GM19463 (cell line): ENCODE measurements at regions not wholly inside any gene's neighbourhood (a gene's known extent, or its start where the extent isn't known, plus 50 kb on each side); places are given as distances from the start of the nearest gene placed in this dataset.

Experiments
- ATAC-seq: cut with Tn5 transposase; IDR thresholded peaks from one replicate; pipeline ENCODE4 v1.9.1; 2021; ENCODE audit warnings: mild to moderate bottlenecking, moderate library complexity; ENCODE audit not compliant: unreplicated experiment

GRCh38 chr1:229217716-229218115, 53.2 kb upstream of the RAB4A start:
- no peak for ATAC-seq

- ATAC-seq = no peak
Observed at GRCh38 chr1:229218612-229219025, 52.3 kb upstream of the RAB4A start.

GRCh38 chr1:229220163-229220846, 50.6 kb upstream of the RAB4A start:
- ATAC-seq = no peak

GRCh38 chr1:229221106-229222019, 49.5 kb upstream of the RAB4A start:
- ATAC-seq = no peak
